Activated CD4-positive, alpha-beta T cell treated with anti-CD3 and anti-CD28 coated beads, Interleukin-2, amount 50 U/mL, for 48 hours (primary cell): ENCODE measurements at regions not wholly inside any gene's neighbourhood (a gene's known extent, or its start where the extent isn't known, plus 50 kb on each side); places are given as distances from the start of the nearest gene placed in this dataset.
"Not testable (repeated sequence)": the region's sequence is repeated elsewhere in the genome, so short reads cannot be mapped to it uniquely, and the experiment has no call there.

Source experiments
- DNase-seq, 2 experiments: peaks; one replicate each; pipeline ENCODE4 v3.0.0-alpha.2; 2020

- no peak for DNase-seq
Observed at GRCh38 chr6:37580176-37580955, 80.7 kb upstream of the CCDC167 start.

- DNase-seq, result no peak
Observed at GRCh38 chr6:37579444-37580067, 79.9 kb upstream of the CCDC167 start.

DNA sequence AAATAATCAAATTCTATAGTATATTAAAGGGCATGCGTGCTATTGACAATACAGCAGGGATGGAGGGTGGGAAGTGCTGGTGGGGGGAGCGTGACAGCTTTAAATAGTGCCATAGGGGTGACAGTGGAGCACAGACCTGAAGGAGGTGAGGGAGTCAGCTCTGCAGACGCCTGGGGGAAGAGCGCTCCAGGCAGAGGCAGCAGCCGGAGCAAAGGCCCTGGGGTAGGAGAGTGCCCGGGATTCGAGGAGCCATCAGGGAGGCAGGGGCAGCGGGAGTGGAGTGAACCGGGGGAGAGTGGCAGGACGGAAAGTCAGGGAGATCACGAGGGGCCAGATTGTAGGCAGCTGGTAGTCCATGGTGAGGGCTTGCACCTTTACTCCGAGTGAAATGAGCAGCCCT, 78.4 kb upstream of the CCDC167 start:
- DNase-seq, result no peak

- no peak for DNase-seq
Observed at GRCh38 chr6:37576336-37576737, 76.6 kb upstream of the CCDC167 start.

GRCh38 chr6:37575221-37575620, 75.5 kb upstream of the CCDC167 start:
- DNase-seq, result no peak

DNA sequence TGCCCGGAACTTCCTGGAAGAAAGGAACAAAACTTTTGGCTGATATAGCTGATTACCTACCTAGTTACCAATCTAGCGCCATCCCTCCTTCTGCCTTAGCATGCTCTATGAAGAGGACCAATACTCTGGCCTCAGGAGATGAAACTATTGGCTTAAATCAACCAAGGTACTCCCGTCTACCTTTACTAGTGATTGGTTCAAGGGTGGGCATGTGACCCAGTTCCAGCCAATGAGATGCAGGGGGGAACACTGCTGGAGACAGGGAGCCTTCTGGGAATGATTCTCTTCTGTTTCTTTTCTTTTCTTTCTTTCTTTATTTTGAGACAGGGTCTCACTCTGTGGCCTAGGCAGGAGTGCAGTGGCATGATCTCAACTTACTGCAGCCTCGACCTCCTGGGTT, 72.6 kb upstream of the CCDC167 start:
- no peak for DNase-seq

GRCh38 chr6:37570482-37571133, 70.9 kb upstream of the CCDC167 start:
- no peak for DNase-seq

DNA sequence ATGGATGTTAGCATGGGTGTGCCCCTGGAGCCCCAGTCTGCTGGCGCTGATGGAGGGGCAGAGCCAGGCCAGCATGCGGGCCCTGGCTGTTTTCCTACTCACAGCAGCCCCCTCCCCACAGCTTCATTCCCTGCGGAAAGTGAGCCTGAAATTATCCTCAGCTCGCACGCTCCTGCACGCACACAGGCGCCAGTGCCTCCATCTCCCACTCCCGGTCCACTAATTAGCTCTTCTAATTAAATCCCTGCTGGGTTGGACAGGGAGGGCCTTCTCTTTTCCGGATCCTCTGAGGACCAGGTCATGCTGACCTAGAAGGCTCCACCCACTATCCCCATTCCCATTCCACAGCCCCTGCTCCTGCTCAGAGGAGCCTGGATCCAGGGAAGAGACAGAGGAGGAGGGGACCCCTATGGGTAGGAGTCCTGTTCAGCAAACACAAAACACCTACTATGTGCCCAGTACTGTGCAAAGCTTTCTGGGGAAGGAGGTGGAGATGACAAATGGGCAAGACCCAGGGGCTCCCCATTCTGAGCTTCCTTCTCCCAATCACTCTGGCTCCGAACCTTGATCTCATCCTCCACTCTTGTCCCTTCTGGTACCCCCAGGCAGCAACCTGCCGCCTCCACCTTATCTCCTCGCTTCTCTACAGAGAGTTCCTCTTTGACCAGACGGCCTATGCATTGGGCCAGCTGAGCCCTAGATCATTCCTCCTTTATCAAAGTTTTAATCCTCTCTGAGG, 70.2 kb upstream of the CCDC167 start:
- no peak for DNase-seq

GRCh38 chr6:37569317-37569716, 69.6 kb upstream of the CCDC167 start:
- no peak for DNase-seq

GRCh38 chr6:37566950-37567349, 67.3 kb upstream of the CCDC167 start:
- DNase-seq, result no peak

DNA sequence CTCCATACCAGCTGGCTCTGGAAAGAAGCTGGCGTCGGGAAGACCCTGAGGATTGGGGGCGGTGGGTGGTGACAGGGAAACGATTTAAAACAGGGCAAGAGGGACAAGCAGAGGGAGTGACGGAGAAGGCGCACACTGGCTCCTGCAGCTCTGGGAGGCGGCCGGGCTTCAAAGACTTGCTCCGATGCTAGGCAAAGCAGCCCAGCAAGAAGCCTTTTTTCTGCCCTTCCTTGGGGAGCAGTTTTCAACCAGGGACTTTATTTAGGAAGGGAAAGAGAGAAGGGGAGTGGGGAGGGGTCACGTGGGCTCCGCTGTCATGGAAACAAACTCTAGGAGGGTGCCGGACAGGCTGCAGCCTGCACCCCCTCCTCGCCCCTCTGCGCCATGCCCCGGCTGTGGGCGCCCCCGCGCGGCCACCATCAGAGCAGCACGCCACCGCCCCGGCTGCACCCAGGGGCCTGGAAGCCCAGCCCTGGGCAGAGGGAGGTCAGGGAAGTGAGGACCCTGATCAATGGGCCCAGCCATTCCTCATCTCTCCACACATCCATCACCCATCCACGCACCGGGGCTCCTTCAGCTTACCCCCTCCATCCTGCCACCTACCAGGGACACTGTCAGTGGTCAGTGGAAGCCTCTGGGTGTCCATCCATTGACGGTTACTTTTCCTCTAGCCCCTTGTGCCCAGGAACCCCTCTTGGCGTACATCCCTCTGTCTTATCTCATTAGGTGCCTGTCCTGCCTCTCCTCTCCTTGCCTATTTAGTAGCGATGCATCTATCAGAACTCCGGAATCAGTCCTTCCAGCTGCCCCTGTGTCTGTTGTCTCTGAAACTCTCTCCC, 66.6 kb upstream of the CCDC167 start:
- peak; percentile 80 to 82 for DNase-seq

DNA sequence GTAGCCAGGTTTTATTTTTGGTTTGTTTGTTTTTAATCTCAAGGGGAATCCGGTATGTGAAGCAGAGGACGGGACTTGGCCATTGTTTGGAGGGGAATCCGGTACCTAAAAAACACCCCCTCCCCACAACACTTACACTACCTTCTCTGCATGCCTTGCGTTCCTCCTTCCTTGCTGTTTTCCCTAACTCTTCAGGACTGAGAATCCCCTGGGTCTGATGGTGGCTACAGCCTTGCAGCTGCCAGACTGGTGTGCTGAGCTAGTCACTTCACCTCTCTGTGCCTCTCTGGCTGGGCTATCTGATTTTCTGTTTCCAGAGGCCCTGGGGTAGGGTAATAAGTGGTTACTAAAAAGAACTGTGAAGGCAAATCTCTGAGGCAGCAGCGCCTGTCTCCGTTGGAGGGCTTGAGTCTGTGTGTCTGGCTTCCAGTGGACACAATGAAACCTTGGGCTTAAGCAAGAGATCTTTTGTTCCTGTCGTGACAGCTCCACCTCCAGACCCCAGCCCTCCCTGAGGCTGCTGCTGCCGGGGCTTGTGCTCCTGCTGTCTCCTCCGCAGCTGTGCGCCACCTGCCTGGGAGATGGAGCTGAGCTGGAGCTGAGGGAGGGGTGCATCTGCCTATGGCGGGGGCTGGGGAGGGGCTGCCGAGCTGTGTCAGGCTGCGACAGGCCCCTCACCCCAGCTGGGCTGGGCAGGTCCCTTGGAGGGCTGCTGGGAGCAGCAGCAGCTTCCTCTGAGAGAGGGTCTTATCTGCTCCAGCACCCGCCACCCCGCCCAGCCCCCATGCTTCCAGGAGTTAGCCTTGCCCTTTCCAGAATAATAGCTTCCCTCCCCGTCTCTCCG, 65.8 kb upstream of the CCDC167 start:
- no peak for DNase-seq

- DNase-seq, result not testable (repeated sequence)
Observed at GRCh38 chr6:37562926-37563288, 63.2 kb upstream of the CCDC167 start.

DNA sequence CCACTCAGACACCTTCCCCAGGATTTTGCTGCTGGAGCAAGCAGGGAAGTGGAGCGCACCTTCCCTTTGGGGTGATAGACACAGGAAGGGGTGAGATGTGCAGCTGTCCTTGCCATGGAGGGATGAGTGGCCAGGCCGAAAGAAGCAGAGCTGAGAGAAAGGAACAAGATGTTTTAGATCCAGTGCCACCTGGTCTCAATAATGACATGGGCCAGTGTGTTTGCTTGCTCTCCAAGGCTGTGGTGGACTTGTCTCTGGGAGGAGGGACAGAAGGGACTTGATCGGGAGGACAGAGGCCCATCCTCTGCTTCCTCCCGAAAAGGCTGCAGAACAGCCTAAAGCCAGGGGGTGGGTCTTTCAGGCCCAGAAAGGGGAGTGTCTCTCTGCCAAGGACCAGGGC, 61.7 kb upstream of the CCDC167 start:
- DNase-seq, result no peak

GRCh38 chr6:37560737-37561103, 61.0 kb upstream of the CCDC167 start:
- DNase-seq, result no peak

DNA sequence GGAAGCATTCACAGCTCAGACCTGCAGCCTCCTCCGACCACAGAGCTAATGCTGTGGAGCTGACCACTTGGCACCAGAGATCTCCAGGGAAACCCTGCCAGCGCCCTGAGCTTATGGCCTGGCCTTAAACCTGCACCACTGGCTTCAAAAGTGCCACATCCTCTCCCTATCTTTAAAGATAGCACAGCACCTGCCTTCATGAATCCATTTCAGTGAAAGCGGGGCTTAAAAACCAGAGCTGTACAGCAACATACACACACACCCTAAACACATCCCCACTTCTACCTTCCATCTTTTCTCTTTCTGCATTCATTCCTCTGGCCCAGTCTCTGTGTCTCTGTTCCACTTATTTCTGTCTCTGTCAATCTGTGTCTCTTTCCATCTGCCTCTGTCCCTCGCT, 59.8 kb upstream of the CCDC167 start:
- no peak for DNase-seq

- DNase-seq, result no peak
Observed at GRCh38 chr6:37559050-37559449, 59.4 kb upstream of the CCDC167 start.

DNA sequence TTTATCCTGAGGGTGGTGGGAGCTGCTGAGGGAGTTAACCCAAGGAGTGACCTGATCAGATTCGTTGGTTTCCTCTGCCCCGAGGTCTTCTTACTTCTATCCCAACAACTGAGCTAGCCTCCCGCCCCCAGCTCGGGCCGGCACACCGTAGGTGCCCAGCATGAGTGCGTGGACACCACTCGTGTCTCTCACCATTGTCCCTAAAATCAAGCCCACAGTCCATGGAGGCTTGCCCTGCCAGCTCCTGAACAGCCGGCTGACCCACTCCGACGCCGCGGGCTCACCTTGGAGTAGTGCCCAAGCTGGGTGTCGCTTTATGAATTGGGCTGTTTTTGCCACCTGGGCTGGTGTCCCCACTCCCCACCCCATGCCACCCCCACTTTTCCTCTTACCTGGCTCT, 59.0 kb upstream of the CCDC167 start:
- DNase-seq, result no peak

- no peak for DNase-seq
Observed at GRCh38 chr6:37558168-37558567, 58.5 kb upstream of the CCDC167 start.

- no peak for DNase-seq
Observed at GRCh38 chr6:37557645-37558114, 58.0 kb upstream of the CCDC167 start.

DNA sequence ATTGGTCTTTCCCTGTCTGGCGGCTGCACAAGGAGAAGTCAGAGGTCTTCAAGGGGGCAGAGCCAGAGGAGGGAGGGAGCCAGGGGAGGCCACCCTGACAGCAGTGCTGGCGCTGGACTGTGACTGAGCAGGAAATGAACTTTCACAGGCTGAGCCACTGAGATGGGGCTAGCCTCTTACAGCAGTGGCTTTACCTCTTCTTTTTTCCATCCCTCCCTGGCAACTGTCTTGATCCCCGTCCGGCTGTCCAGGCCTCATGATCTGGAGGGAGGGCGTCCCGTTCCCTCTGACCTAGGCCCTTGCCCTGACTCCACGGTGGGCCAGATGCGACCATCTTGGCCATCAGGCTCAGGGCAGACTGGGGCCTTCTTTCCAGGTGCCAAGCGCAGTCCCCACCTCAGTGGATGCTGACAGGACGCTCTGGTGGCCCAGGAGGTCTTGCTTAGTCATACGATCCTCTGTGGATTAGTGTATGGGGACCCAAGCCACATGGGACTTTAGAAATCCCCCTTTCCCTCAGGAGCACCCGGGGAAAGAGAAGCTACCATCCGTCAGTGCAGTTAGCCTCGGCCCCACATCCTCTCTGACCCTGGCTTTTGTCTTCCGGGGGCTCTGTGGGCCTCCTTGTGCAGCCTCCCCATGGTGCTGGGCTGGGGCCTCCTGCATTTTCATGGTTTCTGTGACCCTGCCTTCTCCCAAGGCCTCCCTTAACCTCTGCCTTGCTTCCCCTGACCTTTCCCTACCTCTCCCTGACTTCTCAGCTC, 57.4 kb upstream of the CCDC167 start:
- DNase-seq, result no peak
